A549 (cell line): ENCODE measurements at regions not wholly inside any gene's neighbourhood (a gene's known extent, or its start where the extent isn't known, plus 50 kb on each side); places are given as distances from the start of the nearest gene placed in this dataset.
"Not testable (repeated sequence)": the region's sequence is repeated elsewhere in the genome, so short reads cannot be mapped to it uniquely, and the experiment has no call there.

Experiments
- ATAC-seq, 2 experiments: fragments of 200-7000 bp in 1 of 2; fragments of >200 bp in 1 of 2; cut with Nextera tagmentation in 1 of 2; cut with Tn5 transposase in 1 of 2; 3 replicates each; pipeline versions ENCODE4 v1.8.0 to v1.9.1; 2018 to 2020; ENCODE audit warnings: mild to moderate bottlenecking in 1 of 2, moderate library complexity in 1 of 2
- CTCF ChIA-PET: fragments of 300-600 bp; sonication (Branson Sonifier 250); formaldehyde crosslinking; extraction: SDS; loops from one replicate; lab custom pipeline; 2021; ENCODE audit warnings: antibody characterized with exemption, inconsistent platforms; lab: Yijun Ruan, JAX
- POLR2A ChIA-PET: fragments of 350-600 bp; formaldehyde crosslinking; extraction: SDS; loops from one replicate; lab custom pipeline; 2021; ENCODE audit warnings: antibody characterized with exemption, inconsistent platforms; lab: Yijun Ruan, JAX
- DNase-seq, 2 experiments: peaks; one replicate each; pipeline versions ENCODE4 v3.0.0 to v3.0.0-alpha.2; 2011 to 2016; ENCODE audit warnings: low read depth in 1 of 2, low spot score in 1 of 2
- FAIRE-seq: peaks from 2 replicates; lab custom pipeline; 2011; peaks lifted over from hg19 to GRCh38; lab: Jason Lieb, UNC
- H3K27ac ChIP-seq, 2 experiments: fragments of >200 bp; sonication (Bioruptor Twin); formaldehyde crosslinking; 3 replicates each; pipeline ENCODE4 v1.5.1; 2016 to 2017
- H3K4me1 ChIP-seq: fragments of >200 bp; sonication (Bioruptor Twin); formaldehyde crosslinking; 3 replicates; pipeline ENCODE4 v1.6.1; 2016
- H3K4me2 ChIP-seq: fragments of >200 bp; sonication (Bioruptor Twin); formaldehyde crosslinking; 3 replicates; pipeline ENCODE4 v1.6.1; 2016
- H3K4me3 ChIP-seq: fragments of >200 bp; sonication (Bioruptor Twin); formaldehyde crosslinking; 3 replicates; pipeline ENCODE4 v1.5.1; 2016
- H3K9me3 ChIP-seq: fragments of >200 bp; sonication (Bioruptor Twin); formaldehyde crosslinking; 3 replicates; pipeline ENCODE4 v1.6.1; 2016
- ATOH8 ChIP-seq: fragments of 250-450 bp; sonication (Bioruptor Pico); IDR thresholded peaks from 2 replicates; pipeline ENCODE4 v1.5.0; 2020; ENCODE audit warnings: low read depth, mild to moderate bottlenecking, moderate library complexity
- ELK1 ChIP-seq: fragments of 150-350 bp; IDR thresholded peaks from 2 replicates; pipeline ENCODE4 v1.6.1; 2014; ENCODE audit warnings: low read depth, mild to moderate bottlenecking, low read length
- FOSB ChIP-seq: fragments of 250-450 bp; sonication (Bioruptor Pico); IDR thresholded peaks from 2 replicates; pipeline ENCODE4 v1.5.0; 2020; ENCODE audit warnings: mild to moderate bottlenecking, moderate library complexity
- FOXS1 ChIP-seq: fragments of 250-450 bp; sonication (Bioruptor Pico); IDR thresholded peaks from 2 replicates; pipeline ENCODE4 v1.5.0; 2020; ENCODE audit warnings: mild to moderate bottlenecking, moderate library complexity
- GATA3 ChIP-seq: IDR thresholded peaks from 2 replicates; pipeline ENCODE4 v1.6.1; 2012; ENCODE audit warnings: borderline replicate concordance
- HEYL ChIP-seq: fragments of 250-450 bp; sonication (Bioruptor Pico); IDR thresholded peaks from 2 replicates; pipeline ENCODE4 v1.8.0; 2021; ENCODE audit warnings: mild to moderate bottlenecking, moderate library complexity
- NR3C1 ChIP-seq: fragments of >200 bp; sonication (Bioruptor Twin); formaldehyde crosslinking; IDR thresholded peaks from 3 replicates; pipeline ENCODE4 v1.6.1; 2017
- PHF8 ChIP-seq: fragments of 200-600 bp; sonication (generic); IDR thresholded peaks from 2 replicates; pipeline ENCODE4 v1.6.1; 2016; ENCODE audit warnings: low read depth, mild to moderate bottlenecking, antibody characterized with exemption, moderate library complexity, borderline replicate concordance
- SMC3 ChIP-seq: fragments of >200 bp; sonication (Bioruptor Twin); formaldehyde crosslinking; IDR thresholded peaks from 3 replicates; pipeline ENCODE4 v1.6.1; 2018; ENCODE audit warnings: inconsistent platforms
- TP53 ChIP-seq: fragments of 250-450 bp; sonication (Bioruptor Pico); IDR thresholded peaks from 2 replicates; pipeline ENCODE4 v1.5.0; 2021; ENCODE audit warnings: mild to moderate bottlenecking, moderate library complexity
- WGBS: methylation state at CpG from one replicate; pipeline ENCODE4 v1.1.6; 2017; ENCODE audit errors: missing lambda C conversion rate; 5-methylcytosine and 5-hydroxymethylcytosine counted together

- POLR2A ChIA-PET = no interaction called here
- no peak overlapping the region for H3K4me2 ChIP-seq
- no peak overlapping the region for H3K27ac ChIP-seq
- DNase-seq = no peak
- WGBS = 40% methylated on average over 4 of the region's 4 CpGs
- TF ChIP-seq ELK1 (no peak), HEYL (CRISPR knock-in tag) (no peak), PHF8 (no peak)
- TF ChIP-seq, all 56 proteins: peak for 0
- FAIRE-seq (no peak), ATAC-seq (no peak)
- Histone ChIP-seq H3K4me3 (no peak overlapping the region), H3K9me3 (no peaks in the 10 kb centered on the region), H3K4me1 (no peaks in the 10 kb centered on the region)
- CTCF ChIA-PET = no interaction called here
Measured at GRCh38 chr11:93604008-93604660, 57.3 kb upstream of the CEP295 start.

GRCh38 chr11:93603225-93604007 lies 58.1 kb upstream of the CEP295 start:
- TF ChIP-seq NR3C1 (no peak), TP53 (CRISPR knock-in tag) (no peak), ATOH8 (CRISPR knock-in tag) (no peak), GATA3 (no peak), SMC3 (no peak), FOXS1 (CRISPR knock-in tag) (no peak), FOSB (CRISPR knock-in tag) (no peak)
- no peaks in the 10 kb centered on the region for H3K4me1 ChIP-seq
- POLR2A ChIA-PET = no interaction called here
- no peak for FAIRE-seq
- H3K9me3 ChIP-seq = no peaks in the 10 kb centered on the region
- no peak for ATAC-seq
- no peak overlapping the region for H3K4me2 ChIP-seq
- WGBS = 66% methylated on average over 3 of the region's 3 CpGs
- DNase-seq = no peak
- no peak overlapping the region for H3K27ac ChIP-seq
- no peak overlapping the region for H3K4me3 ChIP-seq
- CTCF ChIA-PET = no interaction called here

GRCh38 chr11:93596171-93596570 lies 53.0 kb upstream of the SMCO4 start:
- H3K27ac ChIP-seq, H3K4me1 ChIP-seq, POLR2A ChIA-PET, H3K4me3 ChIP-seq, DNase-seq, ATAC-seq, H3K9me3 ChIP-seq, H3K4me2 ChIP-seq, FAIRE-seq, CTCF ChIA-PET: not testable (repeated sequence)
- 96% methylated on average over 2 of the region's 2 CpGs for WGBS
